GM18519 (cell line): ENCODE measurements at regions not wholly inside any gene's neighbourhood (a gene's known extent, or its start where the extent isn't known, plus 50 kb on each side); places are given as distances from the start of the nearest gene placed in this dataset.

ENCODE experiments used
- ATAC-seq: cut with Tn5 transposase; IDR thresholded peaks from one replicate; pipeline ENCODE4 v1.9.1; 2021; ENCODE audit warnings: mild to moderate bottlenecking, moderate library complexity; ENCODE audit not compliant: unreplicated experiment, low FRiP score

- ATAC-seq = no peak
Observed at GRCh38 chr1:58390091-58390490, 156.4 kb downstream of the OMA1 start.

GRCh38 chr1:58380345-58380744 lies 166.2 kb downstream of the OMA1 start:
- no peak for ATAC-seq

- ATAC-seq = no peak
Observed at GRCh38 chr1:58367217-58367616, 179.3 kb downstream of the OMA1 start.

GRCh38 chr1:58365328-58365727 lies 181.2 kb downstream of the OMA1 start:
- ATAC-seq = no peak

- no peak for ATAC-seq
Observed at GRCh38 chr1:58363585-58363984, 182.9 kb downstream of the OMA1 start.

GRCh38 chr1:58361134-58361533 lies 185.4 kb downstream of the OMA1 start:
- no peak for ATAC-seq

- ATAC-seq = no peak
Observed at GRCh38 chr1:58358346-58358745, 188.2 kb downstream of the OMA1 start.

- no peak for ATAC-seq
Observed at GRCh38 chr1:58356402-58356801, 190.1 kb downstream of the OMA1 start.

- ATAC-seq = no peak
Observed at GRCh38 chr1:58353168-58353567, 193.4 kb downstream of the OMA1 start.

GRCh38 chr1:58352476-58353092 lies 193.9 kb downstream of the OMA1 start:
- ATAC-seq = no peak

GRCh38 chr1:58346036-58346355 lies 200.5 kb downstream of the OMA1 start:
- ATAC-seq = no peak

GRCh38 chr1:58345215-58346035 lies 201.1 kb downstream of the OMA1 start:
- no peak for ATAC-seq

- no peak for ATAC-seq
Observed at GRCh38 chr1:58340185-58340584, 206.3 kb downstream of the OMA1 start.

GRCh38 chr1:58338081-58338480 lies 208.4 kb downstream of the OMA1 start:
- no peak for ATAC-seq

GRCh38 chr1:58333511-58333910 lies 213.0 kb downstream of the OMA1 start:
- ATAC-seq = no peak

- no peak for ATAC-seq
Observed at GRCh38 chr1:58331156-58331555, 215.4 kb downstream of the OMA1 start.

GRCh38 chr1:58325866-58326265 lies 220.7 kb downstream of the OMA1 start:
- ATAC-seq = no peak

GRCh38 chr1:58324558-58324957 lies 222.0 kb downstream of the OMA1 start:
- no peak for ATAC-seq

GRCh38 chr1:58318157-58319005 lies 228.1 kb downstream of the OMA1 start:
- ATAC-seq = no peak

GRCh38 chr1:58317694-58318093 lies 228.8 kb downstream of the OMA1 start:
- ATAC-seq = no peak

GRCh38 chr1:58317086-58317485 lies 229.4 kb downstream of the OMA1 start:
- ATAC-seq = no peak
